ENCODE measurements at regions not wholly inside any gene's neighbourhood (a gene's known extent, or its start where the extent isn't known, plus 50 kb on each side); places are given as distances from the start of the nearest gene placed in this dataset.

DNA sequence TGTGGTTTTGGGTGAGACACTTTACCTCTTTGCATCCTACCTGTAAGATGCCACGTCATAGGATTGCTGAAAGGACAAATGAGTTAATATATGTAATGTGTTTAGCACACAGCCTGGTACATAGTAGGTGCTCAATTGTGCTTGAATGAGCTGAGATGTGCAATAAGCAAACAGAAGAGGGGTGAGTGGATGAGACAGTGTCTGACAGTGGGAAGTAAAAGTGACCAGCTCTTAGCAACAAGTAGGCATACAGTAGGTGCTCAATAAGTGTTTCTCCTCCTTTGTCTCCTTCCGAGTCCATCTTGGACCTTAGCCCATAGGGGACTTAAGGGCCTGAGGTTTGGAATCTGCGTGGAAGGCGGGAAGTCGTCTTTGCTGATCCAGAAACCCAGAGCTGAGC is 104.7 kb downstream of the CEBPB start:
- Mint-ChIP-seq H3K36me3 (ENCODE audit: low read depth) (no peaks in the 10 kb centered on the region), H3K27ac (no peak overlapping the region), H3K9me3 (no peaks in the 10 kb centered on the region), H3K27me3 (peaks cover 7% of the 10 kb centered on the region), H3K4me3 (no peak overlapping the region), H3K4me1 (ENCODE audit: low read depth) (peaks cover 26% of the 10 kb centered on the region)

- H3K4me3 Mint-ChIP-seq = no peak overlapping the region
- H3K9me3 Mint-ChIP-seq = no peaks in the 10 kb centered on the region
- no peak overlapping the region for H3K27ac Mint-ChIP-seq
- H3K36me3 Mint-ChIP-seq (ENCODE audit: low read depth) = no peaks in the 10 kb centered on the region
- peaks cover 26% of the 10 kb centered on the region for H3K4me1 Mint-ChIP-seq (ENCODE audit: low read depth)
- peaks cover 11% of the 10 kb centered on the region for H3K27me3 Mint-ChIP-seq
These were observed 105.3 kb downstream of the CEBPB start for GRCh38 chr20:50295762-50296449.

DNA sequence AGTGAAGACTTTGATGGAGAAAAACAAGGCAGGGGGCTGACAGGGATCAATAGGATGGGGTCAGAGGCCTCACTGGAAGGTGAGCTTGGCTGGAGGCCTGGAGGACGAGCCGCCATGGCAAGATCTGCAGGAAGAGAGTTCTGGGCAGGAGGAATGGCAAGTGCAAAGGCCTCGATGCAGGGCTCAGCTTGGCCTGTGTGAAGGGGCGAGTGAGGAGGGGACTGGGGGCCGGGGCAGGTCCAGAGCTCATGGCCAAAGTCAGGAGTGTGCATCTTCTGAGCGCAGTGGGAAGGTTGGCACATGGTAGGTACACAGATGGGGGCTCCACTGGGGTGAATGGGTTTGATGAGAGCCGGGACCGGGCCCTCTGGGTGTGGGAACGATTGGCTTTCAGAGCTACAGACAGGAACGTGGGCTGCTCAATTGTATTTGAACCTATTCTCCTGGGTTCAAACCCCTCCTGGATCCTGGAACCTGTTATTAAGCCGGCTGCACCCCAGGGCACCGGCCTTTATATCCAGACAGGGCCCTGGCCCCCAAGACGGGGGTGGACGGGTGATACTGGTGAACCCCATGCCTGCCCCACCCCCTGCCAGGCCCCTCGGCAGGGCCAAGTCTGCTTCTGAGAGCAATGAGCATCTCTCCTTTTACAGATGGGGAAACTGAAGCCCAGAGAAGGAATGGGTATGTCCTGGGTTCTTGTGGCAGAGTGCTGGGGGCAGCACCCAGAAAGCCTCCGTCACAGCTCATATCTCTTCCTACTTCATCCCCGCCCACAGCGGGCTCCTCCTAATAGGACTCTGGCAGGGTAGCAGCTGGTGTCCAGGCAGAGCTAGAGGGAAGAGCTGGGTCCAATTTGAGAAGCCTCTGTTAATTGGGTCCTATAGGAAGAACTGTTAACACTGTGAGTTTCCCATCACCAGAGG is 106.1 kb downstream of the CEBPB start:
- peaks cover 26% of the 10 kb centered on the region for H3K4me1 Mint-ChIP-seq (ENCODE audit: low read depth)
- H3K4me3 Mint-ChIP-seq = no peak overlapping the region
- H3K27ac Mint-ChIP-seq = no peak overlapping the region
- H3K9me3 Mint-ChIP-seq = no peaks in the 10 kb centered on the region
- H3K36me3 Mint-ChIP-seq (ENCODE audit: low read depth) = no peaks in the 10 kb centered on the region
- peaks cover 15% of the 10 kb centered on the region for H3K27me3 Mint-ChIP-seq

DNA sequence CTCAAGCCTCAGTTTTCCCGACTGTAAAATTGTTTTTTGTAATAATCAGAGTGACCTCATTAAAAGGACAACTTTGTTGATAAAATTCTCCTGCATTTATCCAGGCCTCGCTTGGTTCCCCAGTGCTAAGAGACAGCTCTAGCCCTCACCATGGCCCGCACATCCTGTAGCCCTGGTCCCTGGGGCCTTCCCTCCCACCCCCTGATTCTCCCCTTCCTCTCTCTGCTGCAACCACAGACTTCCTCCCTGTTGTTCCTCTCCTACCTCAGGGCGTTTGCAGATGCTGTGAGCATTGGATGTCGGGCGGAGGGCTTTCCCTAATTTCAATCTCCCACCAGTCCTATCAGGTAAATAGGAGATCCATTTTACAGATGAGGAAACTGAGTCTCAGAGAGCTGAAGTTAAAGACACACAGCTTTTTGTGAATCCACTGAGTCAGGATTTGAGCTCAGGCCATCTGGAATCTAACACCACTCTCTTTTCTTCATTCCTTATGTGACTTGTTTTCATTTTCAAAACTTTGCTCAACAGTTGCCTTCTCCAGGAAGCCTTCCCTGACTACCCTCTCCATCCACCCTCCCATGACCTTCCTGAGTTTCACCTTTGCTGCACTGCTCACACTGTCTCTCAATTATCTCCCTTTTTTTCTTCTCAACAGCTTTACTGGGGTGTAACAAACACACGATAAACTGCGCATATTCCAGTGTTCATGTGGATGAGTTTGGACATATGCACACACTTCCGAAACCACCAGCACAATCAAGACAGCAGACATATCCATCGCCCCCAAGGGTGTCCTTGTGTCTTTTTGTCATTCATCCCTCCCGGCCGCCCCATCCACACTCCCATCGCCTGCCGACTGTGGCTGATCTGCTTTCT is 107.1 kb downstream of the CEBPB start:
- no peaks in the 10 kb centered on the region for H3K36me3 Mint-ChIP-seq (ENCODE audit: low read depth)
- H3K4me3 Mint-ChIP-seq = no peak overlapping the region
- peaks cover 16% of the 10 kb centered on the region for H3K27me3 Mint-ChIP-seq
- no peaks in the 10 kb centered on the region for H3K9me3 Mint-ChIP-seq
- H3K4me1 Mint-ChIP-seq (ENCODE audit: low read depth) = peaks cover 20% of the 10 kb centered on the region
- H3K27ac Mint-ChIP-seq = no peak overlapping the region

DNA sequence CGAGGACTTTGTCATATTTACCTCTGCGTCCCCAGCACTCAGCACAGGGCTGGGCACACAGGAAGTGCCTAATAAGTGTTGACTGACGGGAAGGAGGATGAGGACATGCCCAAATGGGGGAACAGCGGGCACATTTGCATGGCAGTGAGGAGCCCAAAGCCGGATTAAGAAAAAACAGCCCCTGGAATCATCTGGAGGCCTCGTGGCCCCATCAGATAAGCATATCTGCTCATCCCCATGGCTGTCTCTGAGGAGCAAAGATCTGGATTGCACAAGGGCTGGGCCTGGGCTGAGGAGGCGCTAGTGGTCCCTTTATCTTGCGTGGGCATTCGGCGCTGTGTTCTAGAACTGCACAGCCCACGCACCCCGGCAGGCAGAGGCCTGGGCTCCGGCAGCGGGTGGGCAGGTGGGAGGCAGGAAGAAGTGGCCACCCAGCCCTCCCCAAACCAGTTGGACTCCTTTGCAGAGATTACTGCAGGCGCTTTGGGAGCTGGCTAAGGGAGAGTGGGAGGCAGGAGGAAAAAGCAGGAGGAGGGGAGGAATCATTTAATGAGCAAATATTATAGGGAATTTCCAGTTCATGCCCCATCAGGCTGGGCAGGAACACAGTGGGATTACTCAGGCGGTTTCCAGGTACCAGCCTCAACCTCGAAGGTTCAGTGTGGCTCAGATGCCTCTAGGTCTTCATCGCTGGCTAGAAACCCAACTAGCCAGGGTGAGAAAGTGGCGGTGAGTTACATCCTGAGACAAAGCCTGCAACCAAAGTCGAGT is 108.1 kb downstream of the CEBPB start:
- H3K4me1 Mint-ChIP-seq (ENCODE audit: low read depth) = peaks cover 19% of the 10 kb centered on the region
- no peaks in the 10 kb centered on the region for H3K36me3 Mint-ChIP-seq (ENCODE audit: low read depth)
- no peak overlapping the region for H3K27ac Mint-ChIP-seq
- no peaks in the 10 kb centered on the region for H3K9me3 Mint-ChIP-seq
- peaks cover 18% of the 10 kb centered on the region for H3K27me3 Mint-ChIP-seq
- no peak overlapping the region for H3K4me3 Mint-ChIP-seq

DNA sequence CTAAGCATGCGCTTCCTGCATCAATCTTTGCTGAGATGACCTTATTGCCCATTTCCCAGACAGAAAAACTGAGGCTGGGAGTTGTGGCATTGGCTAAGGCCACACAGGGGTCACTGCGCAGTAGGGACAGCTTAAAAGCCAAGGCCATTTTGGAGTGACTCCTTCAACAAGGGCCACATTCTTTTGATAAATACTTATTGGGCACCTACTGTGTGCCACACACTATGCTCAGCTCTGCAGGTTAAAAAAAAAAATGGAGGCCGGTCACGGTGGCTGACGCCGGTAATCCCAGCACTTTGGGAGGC is 108.6 kb downstream of the CEBPB start:
- peaks cover 18% of the 10 kb centered on the region for H3K27me3 Mint-ChIP-seq
- no peaks in the 10 kb centered on the region for H3K36me3 Mint-ChIP-seq (ENCODE audit: low read depth)
- H3K4me1 Mint-ChIP-seq (ENCODE audit: low read depth) = peaks cover 19% of the 10 kb centered on the region

GRCh38 chr20:50301165-50301564 is 110.5 kb downstream of the CEBPB start:
- no peaks in the 10 kb centered on the region for H3K9me3 Mint-ChIP-seq
- no peak overlapping the region for H3K27ac Mint-ChIP-seq
- peaks cover 18% of the 10 kb centered on the region for H3K27me3 Mint-ChIP-seq
- H3K4me1 Mint-ChIP-seq (ENCODE audit: low read depth) = peaks cover 19% of the 10 kb centered on the region
- no peak overlapping the region for H3K4me3 Mint-ChIP-seq
- H3K36me3 Mint-ChIP-seq (ENCODE audit: low read depth) = no peaks in the 10 kb centered on the region

More for the DNA sequence above, 108.6 kb downstream of the CEBPB start:
- Mint-ChIP-seq H3K4me3 (no peak overlapping the region), H3K9me3 (no peaks in the 10 kb centered on the region), H3K27ac (no peak overlapping the region)

GRCh38 chr20:50301712-50302111 is 111.1 kb downstream of the CEBPB start:
- H3K27ac Mint-ChIP-seq = no peak overlapping the region
- H3K4me3 Mint-ChIP-seq = no peak overlapping the region
- H3K9me3 Mint-ChIP-seq = no peaks in the 10 kb centered on the region
- no peaks in the 10 kb centered on the region for H3K36me3 Mint-ChIP-seq (ENCODE audit: low read depth)
- peaks cover 19% of the 10 kb centered on the region for H3K4me1 Mint-ChIP-seq (ENCODE audit: low read depth)
- H3K27me3 Mint-ChIP-seq = peaks cover 18% of the 10 kb centered on the region

DNA sequence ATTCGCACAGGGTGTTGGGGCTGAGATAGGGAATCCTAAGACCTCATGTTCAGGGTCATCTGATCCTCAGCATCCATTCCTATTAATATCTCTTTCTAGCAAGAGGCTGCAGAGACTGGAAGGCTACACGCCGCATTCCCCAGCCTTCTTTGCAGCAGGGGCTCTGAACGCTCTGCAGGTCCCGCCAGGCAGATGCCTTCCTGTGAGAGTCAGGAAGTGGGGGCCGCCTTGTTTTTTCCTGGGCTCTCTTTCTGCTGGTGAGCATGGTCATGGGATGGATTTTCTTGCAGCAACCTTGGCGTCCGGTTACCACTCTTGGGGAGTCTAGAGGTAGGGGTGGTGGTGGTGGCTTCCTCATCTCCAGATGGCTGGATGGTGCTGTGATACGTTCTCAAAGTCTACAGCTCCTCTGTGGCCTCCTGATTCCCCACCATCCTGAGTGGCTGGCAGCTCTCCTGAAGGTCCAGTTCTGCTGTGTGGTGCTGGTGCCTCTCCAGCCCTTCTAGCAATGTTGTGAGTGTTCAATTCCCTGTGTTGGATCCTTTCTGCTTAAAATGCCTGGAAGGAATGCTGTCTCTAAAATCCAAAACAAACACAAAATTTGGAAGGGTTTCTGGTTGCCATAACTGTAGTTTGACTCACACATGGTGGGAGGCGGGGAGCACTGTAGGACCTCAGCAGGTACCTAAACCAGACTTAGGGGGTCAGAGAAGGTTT is 111.9 kb downstream of the CEBPB start:
- H3K27ac Mint-ChIP-seq = no peak overlapping the region
- H3K27me3 Mint-ChIP-seq = peaks cover 18% of the 10 kb centered on the region

GRCh38 chr20:50303573-50304500 is 113.2 kb downstream of the CEBPB start:
- H3K27ac Mint-ChIP-seq = no peak overlapping the region
- H3K36me3 Mint-ChIP-seq (ENCODE audit: low read depth) = no peaks in the 10 kb centered on the region
- H3K27me3 Mint-ChIP-seq = peaks cover 13% of the 10 kb centered on the region
- H3K9me3 Mint-ChIP-seq = no peaks in the 10 kb centered on the region
- no peaks in the 10 kb centered on the region for H3K4me1 Mint-ChIP-seq (ENCODE audit: low read depth)
- H3K4me3 Mint-ChIP-seq = no peak overlapping the region

More for the DNA sequence above, 111.9 kb downstream of the CEBPB start:
- peaks cover 13% of the 10 kb centered on the region for H3K4me1 Mint-ChIP-seq (ENCODE audit: low read depth)
- H3K36me3 Mint-ChIP-seq (ENCODE audit: low read depth) = no peaks in the 10 kb centered on the region
- no peaks in the 10 kb centered on the region for H3K9me3 Mint-ChIP-seq
- no peak overlapping the region for H3K4me3 Mint-ChIP-seq

- peaks cover 16% of the 10 kb centered on the region for H3K27me3 Mint-ChIP-seq
- H3K9me3 Mint-ChIP-seq = no peaks in the 10 kb centered on the region
- H3K4me3 Mint-ChIP-seq = no peak overlapping the region
- H3K27ac Mint-ChIP-seq = no peak overlapping the region
- H3K36me3 Mint-ChIP-seq (ENCODE audit: low read depth) = no peaks in the 10 kb centered on the region
- H3K4me1 Mint-ChIP-seq (ENCODE audit: low read depth) = peaks cover 2% of the 10 kb centered on the region
These were observed 113.8 kb downstream of the CEBPB start for GRCh38 chr20:50304501-50304856.

DNA sequence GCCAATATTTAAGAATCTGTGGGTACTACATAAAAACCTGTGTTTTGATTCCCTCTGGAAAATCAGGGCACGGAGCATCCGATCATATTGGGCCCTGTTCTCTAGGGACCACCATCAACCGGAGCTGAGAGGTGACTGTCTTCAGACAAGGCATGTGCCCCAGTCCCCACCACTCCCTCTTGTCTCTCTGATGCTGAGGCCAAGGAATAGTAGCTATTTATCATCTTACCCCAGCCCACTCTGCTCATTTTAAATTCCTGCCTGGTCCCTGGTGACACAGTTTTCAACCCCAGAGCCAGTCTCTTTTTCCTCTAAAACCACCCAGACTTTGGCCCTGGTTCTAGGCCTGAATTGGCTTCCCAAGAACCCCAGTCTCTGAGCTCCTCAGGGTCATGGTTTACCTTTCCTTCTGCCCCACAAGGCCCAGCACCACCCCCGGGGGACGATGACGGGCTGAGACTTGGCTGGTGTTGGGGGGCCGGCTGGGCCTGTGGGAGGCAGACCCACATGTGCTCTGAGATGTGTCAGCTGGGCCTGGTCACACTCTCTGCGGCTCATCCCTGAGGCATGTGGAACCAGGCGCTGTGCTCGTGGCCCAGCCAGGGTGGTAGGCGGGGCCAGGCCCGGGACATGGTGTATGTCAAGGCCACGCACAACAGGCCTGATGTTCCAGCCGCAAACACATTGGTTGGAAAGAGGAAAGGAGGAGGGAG is 114.4 kb downstream of the CEBPB start:
- Mint-ChIP-seq H3K36me3 (ENCODE audit: low read depth) (no peaks in the 10 kb centered on the region), H3K9me3 (no peaks in the 10 kb centered on the region), H3K4me3 (no peak overlapping the region), H3K27me3 (peaks cover 17% of the 10 kb centered on the region), H3K27ac (no peak overlapping the region), H3K4me1 (ENCODE audit: low read depth) (peaks cover 3% of the 10 kb centered on the region)

Data from stimulated activated naive CD8-positive, alpha-beta T cell treated with anti-CD3 and anti-CD28 coated beads, Interleukin-15, Interleukin-2, amounts not matched to agents 100 ng/mL and 50 ng/mL, for 24 hours (primary cell).